ENCODE measurements at regions not wholly inside any gene's neighbourhood (a gene's known extent, or its start where the extent isn't known, plus 50 kb on each side); places are given as distances from the start of the nearest gene placed in this dataset.
"Not testable (repeated sequence)": the region's sequence is repeated elsewhere in the genome, so short reads cannot be mapped to it uniquely, and the experiment has no call there.

DNA sequence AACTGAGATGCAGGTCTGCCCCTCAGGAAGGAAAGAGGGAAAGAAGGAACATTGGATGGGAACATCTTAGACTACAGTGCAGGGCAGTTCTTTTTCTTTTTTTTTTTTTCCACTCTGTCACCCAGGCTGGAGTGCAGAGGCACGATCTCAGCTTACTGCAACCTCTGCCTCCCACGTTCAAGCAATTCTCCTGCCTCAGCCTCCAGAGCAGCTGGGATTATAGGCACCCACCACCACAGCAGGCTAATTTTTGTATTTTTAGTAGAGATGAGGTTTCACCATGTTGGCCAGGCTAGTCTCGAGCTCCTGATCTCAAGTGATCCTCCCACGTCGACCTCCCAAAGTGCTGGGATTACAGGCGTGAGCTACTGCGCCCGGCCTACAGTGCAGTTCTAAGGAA is 204.6 kb downstream of the SHQ1 start:
- TF ChIP-seq, protein P1, sequence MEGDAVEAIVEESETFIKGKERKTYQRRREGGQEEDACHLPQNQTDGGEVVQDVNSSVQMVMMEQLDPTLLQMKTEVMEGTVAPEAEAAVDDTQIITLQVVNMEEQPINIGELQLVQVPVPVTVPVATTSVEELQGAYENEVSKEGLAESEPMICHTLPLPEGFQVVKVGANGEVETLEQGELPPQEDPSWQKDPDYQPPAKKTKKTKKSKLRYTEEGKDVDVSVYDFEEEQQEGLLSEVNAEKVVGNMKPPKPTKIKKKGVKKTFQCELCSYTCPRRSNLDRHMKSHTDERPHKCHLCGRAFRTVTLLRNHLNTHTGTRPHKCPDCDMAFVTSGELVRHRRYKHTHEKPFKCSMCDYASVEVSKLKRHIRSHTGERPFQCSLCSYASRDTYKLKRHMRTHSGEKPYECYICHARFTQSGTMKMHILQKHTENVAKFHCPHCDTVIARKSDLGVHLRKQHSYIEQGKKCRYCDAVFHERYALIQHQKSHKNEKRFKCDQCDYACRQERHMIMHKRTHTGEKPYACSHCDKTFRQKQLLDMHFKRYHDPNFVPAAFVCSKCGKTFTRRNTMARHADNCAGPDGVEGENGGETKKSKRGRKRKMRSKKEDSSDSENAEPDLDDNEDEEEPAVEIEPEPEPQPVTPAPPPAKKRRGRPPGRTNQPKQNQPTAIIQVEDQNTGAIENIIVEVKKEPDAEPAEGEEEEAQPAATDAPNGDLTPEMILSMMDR (IDR thresholded peaks at IDR 0.05; ENCODE audit: low read length), result not testable (repeated sequence)
- not testable (repeated sequence) for TF ChIP-seq EZH2phosphoT487 (IDR thresholded peaks at IDR 0.05; ENCODE audit: low read length)
